HepG2 (cell line): ENCODE measurements at regions not wholly inside any gene's neighbourhood (a gene's known extent, or its start where the extent isn't known, plus 50 kb on each side); places are given as distances from the start of the nearest gene placed in this dataset.
A peak's percentile ranks its signal among the peaks of the same experiment; 100 is the strongest.

Experiments used
- CCAR2 ChIP-seq: fragments of 200-400 bp; formaldehyde crosslinking; optimal IDR thresholded peaks from 2 replicates; pipeline ENCODE3; 2018; ENCODE audit warnings: low read depth, mild to moderate bottlenecking, low read length, moderate library complexity
- CEBPG ChIP-seq: IDR thresholded peaks from 2 replicates; pipeline ENCODE4 v1.6.1; 2016
- CHD2 ChIP-seq: IDR thresholded peaks from 2 replicates; pipeline ENCODE4 v1.6.1; 2011; ENCODE audit warnings: low read depth, low read length, improper control_type of control experiment
- CTCF ChIP-seq: sonication (generic); formaldehyde crosslinking; IDR thresholded peaks from 2 replicates; pipeline ENCODE4 v1.5.0; 2020; ENCODE audit warnings: mild to moderate bottlenecking, missing genetic modification reagents, moderate library complexity
- EP300 ChIP-seq, 3 experiments: sonication (generic) in 1 of 3; formaldehyde crosslinking in 1 of 3; IDR thresholded peaks; 2 replicates each; pipeline versions ENCODE4 v1.5.1 to v1.6.1; 2011 to 2020; ENCODE audit warnings: low read depth in 2 of 3, low read length in 2 of 3, borderline replicate concordance in 1 of 3, improper control_type of control experiment in 1 of 3, mild to moderate bottlenecking in 1 of 3, missing genetic modification reagents in 1 of 3, moderate library complexity in 1 of 3
- HIVEP1 ChIP-seq: sonication (generic); formaldehyde crosslinking; IDR thresholded peaks from 2 replicates; pipeline ENCODE4 v1.4.0; 2020; ENCODE audit warnings: mild to moderate bottlenecking, missing genetic modification reagents
- MAFK ChIP-seq, 2 experiments: IDR thresholded peaks in 1 of 2; conservative IDR thresholded peaks in 1 of 2; 2 replicates each; pipeline ENCODE4 v1.6.1; 2011; ENCODE audit warnings: improper control_type of control experiment in 2 of 2, low read length in 2 of 2
- SP5 ChIP-seq: IDR thresholded peaks from 2 replicates; pipeline ENCODE4 v1.6.1; 2016; ENCODE audit warnings: low read depth, borderline replicate concordance
- TCF7 ChIP-seq: sonication (generic); IDR thresholded peaks from 2 replicates; pipeline ENCODE4 v1.6.1; 2016; ENCODE audit warnings: antibody characterized with exemption, low read depth
- TCF7L2 ChIP-seq: IDR thresholded peaks from 2 replicates; pipeline ENCODE4 v1.6.1; 2011; ENCODE audit warnings: mild to moderate bottlenecking, low read depth, low read length, moderate library complexity
- THRA ChIP-seq: sonication (generic); formaldehyde crosslinking; IDR thresholded peaks from 2 replicates; pipeline ENCODE4 v1.4.0; 2020; ENCODE audit warnings: missing genetic modification reagents, borderline replicate concordance
- ZBTB8A ChIP-seq: sonication (generic); formaldehyde crosslinking; IDR thresholded peaks from 2 replicates; pipeline ENCODE4 v1.4.0; 2020; ENCODE audit warnings: mild to moderate bottlenecking, low read depth, missing genetic modification reagents, borderline replicate concordance
- ZNF232 ChIP-seq: sonication (generic); formaldehyde crosslinking; IDR thresholded peaks from 2 replicates; pipeline ENCODE4 v1.4.0; 2020; ENCODE audit warnings: missing genetic modification reagents, borderline replicate concordance
- ZNF776 ChIP-seq: sonication (generic); formaldehyde crosslinking; IDR thresholded peaks from 2 replicates; pipeline ENCODE4 v1.4.0; 2020; ENCODE audit warnings: mild to moderate bottlenecking, missing genetic modification reagents

GRCh38 chr21:28324690-28325089 is 668.0 kb downstream of the LTN1 start:
- TF ChIP-seq CCAR2 (no peak), HIVEP1 (CRISPR knock-in tag) (no peak), CEBPG (CRISPR knock-in tag) (no peak), ZBTB8A (no peak), EP300 (IDR thresholded peaks at IDR 0.05; ENCODE audit: low read depth in 2 of 2, low read length in 2 of 2) (no peak), EP300 (CRISPR knock-in tag; IDR thresholded peaks at IDR 0.05; ENCODE audit: borderline replicate concordance) (no peak), THRA (no peak), CHD2 (no peak), SP5 (CRISPR knock-in tag) (no peak), CTCF (CRISPR knock-in tag) (no peak), ZNF776 (CRISPR knock-in tag) (no peak), TCF7L2 (no peak), MAFK (conservative IDR thresholded peaks at IDR 0.05 in 1 of 2, IDR thresholded peaks at IDR 0.05 in 1 of 2; ENCODE audit: low read length in 2 of 2) (peak; percentile 82 to 96), ZNF232 (CRISPR knock-in tag) (no peak), TCF7 (no peak)
